Nephron progenitor cell (in vitro differentiated cells): ENCODE measurements at regions not wholly inside any gene's neighbourhood (a gene's known extent, or its start where the extent isn't known, plus 50 kb on each side); places are given as distances from the start of the nearest gene placed in this dataset.

ENCODE experiments used
- DNase-seq: peaks from one replicate; pipeline ENCODE4 v3.0.0; 2021
- H3K27ac Mint-ChIP-seq: 2 replicates; pipeline ENCODE4 v1.8.0; 2021; ENCODE audit warnings: mild to moderate bottlenecking, moderate library complexity, mixed read lengths
- H3K27me3 Mint-ChIP-seq: 2 replicates; pipeline ENCODE4 v1.8.0; 2021; ENCODE audit warnings: mild to moderate bottlenecking, low read depth, mixed read lengths; ENCODE audit not compliant: poor library complexity
- H3K36me3 Mint-ChIP-seq: 2 replicates; pipeline ENCODE4 v1.8.0; 2021; ENCODE audit warnings: low read depth, mixed read lengths
- H3K4me1 Mint-ChIP-seq: 2 replicates; pipeline ENCODE4 v1.8.0; 2021; ENCODE audit warnings: mixed read lengths
- H3K4me3 Mint-ChIP-seq: 2 replicates; pipeline ENCODE4 v1.8.0; 2021; ENCODE audit warnings: mild to moderate bottlenecking, moderate library complexity, mixed read lengths
- H3K9me3 Mint-ChIP-seq: 2 replicates; pipeline ENCODE4 v1.8.0; 2021; ENCODE audit warnings: mild to moderate bottlenecking, moderate library complexity, mixed read lengths
- TF ChIP-seq, protein P1 (sequence below): fragments of 200-600 bp; sonication (generic); IDR thresholded peaks from 2 replicates; pipeline ENCODE4 v1.5.0; 2021; ENCODE audit warnings: antibody characterized with exemption

GRCh38 chr13:74761801-74762757, 627.9 kb upstream of the KLF12 start:
- H3K4me1 Mint-ChIP-seq, result no peaks in the 10 kb centered on the region
- H3K9me3 Mint-ChIP-seq, result no peaks in the 10 kb centered on the region
- H3K36me3 Mint-ChIP-seq, result no peaks in the 10 kb centered on the region
- DNase-seq, result no peak
- TF ChIP-seq, protein P1, sequence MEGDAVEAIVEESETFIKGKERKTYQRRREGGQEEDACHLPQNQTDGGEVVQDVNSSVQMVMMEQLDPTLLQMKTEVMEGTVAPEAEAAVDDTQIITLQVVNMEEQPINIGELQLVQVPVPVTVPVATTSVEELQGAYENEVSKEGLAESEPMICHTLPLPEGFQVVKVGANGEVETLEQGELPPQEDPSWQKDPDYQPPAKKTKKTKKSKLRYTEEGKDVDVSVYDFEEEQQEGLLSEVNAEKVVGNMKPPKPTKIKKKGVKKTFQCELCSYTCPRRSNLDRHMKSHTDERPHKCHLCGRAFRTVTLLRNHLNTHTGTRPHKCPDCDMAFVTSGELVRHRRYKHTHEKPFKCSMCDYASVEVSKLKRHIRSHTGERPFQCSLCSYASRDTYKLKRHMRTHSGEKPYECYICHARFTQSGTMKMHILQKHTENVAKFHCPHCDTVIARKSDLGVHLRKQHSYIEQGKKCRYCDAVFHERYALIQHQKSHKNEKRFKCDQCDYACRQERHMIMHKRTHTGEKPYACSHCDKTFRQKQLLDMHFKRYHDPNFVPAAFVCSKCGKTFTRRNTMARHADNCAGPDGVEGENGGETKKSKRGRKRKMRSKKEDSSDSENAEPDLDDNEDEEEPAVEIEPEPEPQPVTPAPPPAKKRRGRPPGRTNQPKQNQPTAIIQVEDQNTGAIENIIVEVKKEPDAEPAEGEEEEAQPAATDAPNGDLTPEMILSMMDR, result no peak
- peaks cover 7% of the 10 kb centered on the region for H3K27me3 Mint-ChIP-seq
- no peak overlapping the region for H3K27ac Mint-ChIP-seq
- H3K4me3 Mint-ChIP-seq, result no peak overlapping the region

GRCh38 chr13:74758188-74758587, 624.0 kb upstream of the KLF12 start:
- H3K4me3 Mint-ChIP-seq, result no peak overlapping the region
- no peaks in the 10 kb centered on the region for H3K4me1 Mint-ChIP-seq
- TF ChIP-seq, protein P1, result no peak
- peaks cover 3% of the 10 kb centered on the region for H3K27me3 Mint-ChIP-seq
- no peak for DNase-seq
- no peaks in the 10 kb centered on the region for H3K9me3 Mint-ChIP-seq
- peak overlapping the region; percentile 38 for H3K27ac Mint-ChIP-seq
- no peaks in the 10 kb centered on the region for H3K36me3 Mint-ChIP-seq

GRCh38 chr13:74755065-74755464, 620.9 kb upstream of the KLF12 start:
- TF ChIP-seq, protein P1, result no peak
- Mint-ChIP-seq H3K4me1 (no peaks in the 10 kb centered on the region), H3K36me3 (no peaks in the 10 kb centered on the region), H3K9me3 (no peaks in the 10 kb centered on the region), H3K27ac (no peak overlapping the region), H3K4me3 (no peak overlapping the region), H3K27me3 (peaks cover 3% of the 10 kb centered on the region)
- no peak for DNase-seq

DNA sequence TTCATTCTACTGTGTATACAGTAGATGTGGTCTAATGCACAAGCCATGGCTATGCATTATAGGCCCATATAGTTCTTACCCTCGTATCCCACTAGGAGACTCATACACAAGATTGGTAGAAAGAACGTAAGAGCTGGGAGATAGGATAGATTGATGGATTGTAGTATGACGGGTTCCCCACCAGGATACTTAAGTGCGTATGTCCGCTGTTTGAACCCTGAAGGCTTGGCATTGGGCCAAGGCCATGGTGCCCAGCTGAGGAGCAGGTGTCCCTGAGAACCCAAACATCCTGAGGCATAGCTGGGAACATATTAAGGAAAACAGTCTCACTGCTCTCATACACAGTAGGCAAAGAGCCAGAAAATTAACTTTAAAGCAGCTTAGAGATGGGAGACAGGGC, 617.5 kb upstream of the KLF12 start:
- Mint-ChIP-seq H3K4me1 (no peaks in the 10 kb centered on the region), H3K27ac (no peak overlapping the region), H3K36me3 (no peaks in the 10 kb centered on the region), H3K27me3 (peaks cover 3% of the 10 kb centered on the region), H3K4me3 (no peak overlapping the region), H3K9me3 (no peaks in the 10 kb centered on the region)
- TF ChIP-seq, protein P1, result no peak
- no peak for DNase-seq

DNA sequence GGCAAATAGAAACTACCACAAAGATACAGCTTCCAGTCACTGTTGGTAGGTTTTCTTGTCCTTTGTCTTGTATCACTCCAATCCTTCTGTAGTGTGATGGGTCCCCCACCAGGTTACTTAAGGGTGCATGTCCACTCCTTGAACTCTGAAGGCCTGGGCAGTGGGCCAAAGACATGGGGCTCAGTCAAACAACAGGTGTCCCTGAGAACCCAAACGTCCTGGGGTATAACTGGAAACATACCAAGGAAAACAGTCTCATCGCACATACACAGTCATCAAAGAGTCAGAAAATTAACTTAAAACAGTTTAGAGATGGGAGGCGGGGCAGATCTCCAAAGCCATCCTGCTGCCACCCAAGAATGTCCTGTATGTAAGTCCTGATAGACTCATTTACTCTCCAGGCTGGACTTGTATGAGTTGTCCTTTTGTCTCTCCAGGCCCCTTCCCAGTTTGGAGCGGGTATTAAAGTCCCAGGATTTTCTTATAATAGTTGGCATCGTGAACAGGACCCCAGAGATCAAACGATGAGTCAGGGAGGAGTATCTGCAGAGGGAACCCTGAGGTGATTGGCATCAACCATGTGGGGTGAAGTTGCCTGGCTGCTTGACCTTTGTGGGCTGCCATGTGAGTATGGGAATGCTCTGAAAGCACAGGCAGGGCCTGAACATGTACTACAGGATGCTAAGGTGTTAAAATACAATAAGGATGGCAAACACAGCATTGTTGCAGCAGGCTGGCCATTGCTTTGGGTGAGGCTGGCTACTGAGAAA, 613.2 kb upstream of the KLF12 start:
- Mint-ChIP-seq H3K4me1 (no peaks in the 10 kb centered on the region), H3K36me3 (no peaks in the 10 kb centered on the region), H3K4me3 (no peak overlapping the region), H3K9me3 (no peaks in the 10 kb centered on the region), H3K27ac (no peak overlapping the region), H3K27me3 (peaks cover 3% of the 10 kb centered on the region)
- DNase-seq, result no peak
- TF ChIP-seq, protein P1, result no peak
